ENCODE measurements at regions not wholly inside any gene's neighbourhood (a gene's known extent, or its start where the extent isn't known, plus 50 kb on each side); places are given as distances from the start of the nearest gene placed in this dataset.

DNA sequence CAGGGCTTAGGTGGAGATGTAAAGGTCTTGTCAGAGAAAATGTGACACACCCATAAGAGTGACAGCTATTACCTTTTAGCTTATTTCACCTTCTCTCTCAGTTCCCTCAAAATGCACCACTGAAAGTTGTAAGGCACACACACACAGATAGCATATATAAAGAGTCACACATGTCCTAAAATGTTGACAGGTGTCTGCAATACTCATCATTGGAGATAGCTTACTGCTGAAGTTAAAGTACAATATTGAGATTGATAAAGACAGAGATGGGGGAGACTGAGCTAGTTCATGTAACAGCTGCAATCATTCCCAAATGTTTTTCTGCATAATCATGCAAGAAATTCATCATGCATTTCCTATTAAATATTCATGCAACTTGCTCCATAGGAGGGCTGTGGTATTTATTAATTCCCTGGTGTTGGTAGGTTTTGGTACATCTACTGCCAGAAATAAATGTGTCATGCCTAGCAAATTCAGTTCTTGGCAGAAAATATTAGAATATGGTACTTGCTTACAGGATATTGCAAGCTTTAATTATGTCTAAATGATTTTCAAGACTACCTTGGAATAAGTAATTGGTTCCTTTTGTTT is 118.8 kb upstream of the RBMS1 start:
- Histone ChIP-seq H3K36me3 (ENCODE audit: control insufficient read depth, insufficient read depth, low read length) (no peaks in the 10 kb centered on the region), H3K4me3 (ENCODE audit: low read depth, low read length) (no peak overlapping the region), H3K27me3 (ENCODE audit: control insufficient read depth, insufficient read depth, low read length) (no peaks in the 10 kb centered on the region)
- TF ChIP-seq, protein P1, sequence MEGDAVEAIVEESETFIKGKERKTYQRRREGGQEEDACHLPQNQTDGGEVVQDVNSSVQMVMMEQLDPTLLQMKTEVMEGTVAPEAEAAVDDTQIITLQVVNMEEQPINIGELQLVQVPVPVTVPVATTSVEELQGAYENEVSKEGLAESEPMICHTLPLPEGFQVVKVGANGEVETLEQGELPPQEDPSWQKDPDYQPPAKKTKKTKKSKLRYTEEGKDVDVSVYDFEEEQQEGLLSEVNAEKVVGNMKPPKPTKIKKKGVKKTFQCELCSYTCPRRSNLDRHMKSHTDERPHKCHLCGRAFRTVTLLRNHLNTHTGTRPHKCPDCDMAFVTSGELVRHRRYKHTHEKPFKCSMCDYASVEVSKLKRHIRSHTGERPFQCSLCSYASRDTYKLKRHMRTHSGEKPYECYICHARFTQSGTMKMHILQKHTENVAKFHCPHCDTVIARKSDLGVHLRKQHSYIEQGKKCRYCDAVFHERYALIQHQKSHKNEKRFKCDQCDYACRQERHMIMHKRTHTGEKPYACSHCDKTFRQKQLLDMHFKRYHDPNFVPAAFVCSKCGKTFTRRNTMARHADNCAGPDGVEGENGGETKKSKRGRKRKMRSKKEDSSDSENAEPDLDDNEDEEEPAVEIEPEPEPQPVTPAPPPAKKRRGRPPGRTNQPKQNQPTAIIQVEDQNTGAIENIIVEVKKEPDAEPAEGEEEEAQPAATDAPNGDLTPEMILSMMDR (IDR thresholded peaks at IDR 0.05; ENCODE audit: insufficient read depth, low read length, severe bottlenecking) = no peak
- no peak for DNase-seq (ENCODE audit: low read depth)
- no peak for FAIRE-seq

DNA sequence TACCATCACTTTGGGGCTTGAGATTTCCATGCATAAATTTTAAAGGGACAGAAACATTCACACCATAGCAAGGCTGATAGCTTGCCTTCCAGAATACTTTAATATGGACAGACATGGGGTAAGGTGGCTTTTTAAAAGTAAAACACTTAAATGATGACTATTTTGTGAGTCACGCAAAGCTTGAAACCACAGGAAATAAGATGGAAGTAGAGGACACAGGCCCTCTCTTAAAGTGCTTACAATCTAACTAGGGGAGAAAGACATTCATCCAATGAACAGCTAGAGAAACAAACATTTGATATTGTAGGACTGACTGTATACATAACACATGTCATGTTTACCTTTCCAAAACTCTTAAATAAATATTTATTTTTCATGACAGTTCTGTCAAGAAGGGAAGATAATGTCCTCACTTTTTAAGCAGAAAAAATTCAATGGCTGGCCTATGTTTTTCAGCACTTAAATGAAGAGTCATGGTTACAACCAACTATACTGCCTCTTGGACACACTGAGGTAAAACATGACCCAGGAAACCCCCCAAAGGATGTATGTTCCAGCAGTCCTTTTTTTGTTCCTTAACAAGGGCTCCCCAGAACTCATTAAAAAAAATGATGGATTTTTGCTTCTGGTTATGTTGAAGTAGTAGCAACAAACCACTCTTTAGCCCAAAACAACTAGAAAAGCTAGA is 120.0 kb upstream of the RBMS1 start:
- no peaks in the 10 kb centered on the region for H3K36me3 ChIP-seq (ENCODE audit: control insufficient read depth, insufficient read depth, low read length)
- FAIRE-seq = no peak

DNA sequence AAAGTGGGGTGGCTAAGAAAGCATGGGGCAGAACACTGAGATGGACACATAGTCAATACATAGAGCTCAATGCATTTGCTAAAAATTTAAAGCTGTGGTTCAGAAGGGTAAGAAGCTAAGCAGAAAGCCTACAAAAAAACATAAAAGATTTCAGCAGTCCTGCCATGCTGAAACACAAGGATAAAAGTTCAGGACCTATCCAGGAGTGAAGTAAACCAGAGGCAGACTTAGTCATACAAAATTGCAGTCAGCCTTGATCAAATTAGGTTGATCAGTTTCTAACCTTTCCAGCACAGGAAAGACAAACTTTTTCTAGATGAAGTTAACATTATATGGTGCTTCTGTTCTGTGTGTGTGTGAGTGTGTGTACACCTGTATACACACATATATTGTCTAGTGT is 120.8 kb upstream of the RBMS1 start:
- TF ChIP-seq, protein P1 (IDR thresholded peaks at IDR 0.05; ENCODE audit: insufficient read depth, low read length, severe bottlenecking) = no peak
- no peaks in the 10 kb centered on the region for H3K27me3 ChIP-seq (ENCODE audit: control insufficient read depth, insufficient read depth, low read length)
- no peak for FAIRE-seq

More for the DNA sequence above, 120.0 kb upstream of the RBMS1 start:
- no peak overlapping the region for H3K4me3 ChIP-seq (ENCODE audit: low read depth, low read length)
- no peaks in the 10 kb centered on the region for H3K27me3 ChIP-seq (ENCODE audit: control insufficient read depth, insufficient read depth, low read length)
- DNase-seq (ENCODE audit: low read depth) = peak; percentile 91
- TF ChIP-seq, protein P1 (IDR thresholded peaks at IDR 0.05; ENCODE audit: insufficient read depth, low read length, severe bottlenecking) = no peak

DNA sequence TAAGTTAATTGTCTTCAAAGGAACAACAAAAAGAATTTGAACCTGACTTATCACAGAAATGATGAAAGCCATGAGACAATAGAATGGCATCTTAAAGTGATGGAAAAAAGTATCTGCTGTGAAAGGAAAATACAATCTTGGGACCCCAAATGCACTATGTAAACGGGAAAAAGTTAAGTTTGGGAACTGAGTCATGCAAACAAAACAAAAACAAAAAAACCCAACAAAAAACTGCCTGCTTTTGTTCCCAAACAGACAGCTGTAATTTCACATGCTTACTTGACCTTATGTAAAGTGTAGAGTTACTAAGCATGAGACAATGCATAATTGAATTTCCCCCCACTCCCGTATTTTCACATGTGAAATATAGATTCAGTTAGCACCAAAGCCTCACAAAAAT is 122.1 kb upstream of the RBMS1 start:
- TF ChIP-seq, protein P1 (IDR thresholded peaks at IDR 0.05; ENCODE audit: insufficient read depth, low read length, severe bottlenecking) = no peak
- no peaks in the 10 kb centered on the region for H3K36me3 ChIP-seq (ENCODE audit: control insufficient read depth, insufficient read depth, low read length)
- no peak for FAIRE-seq
- DNase-seq (ENCODE audit: low read depth) = no peak
- no peaks in the 10 kb centered on the region for H3K27me3 ChIP-seq (ENCODE audit: control insufficient read depth, insufficient read depth, low read length)
- H3K4me3 ChIP-seq (ENCODE audit: low read depth, low read length) = no peak overlapping the region

More for the DNA sequence above, 120.8 kb upstream of the RBMS1 start:
- DNase-seq (ENCODE audit: low read depth) = no peak
- no peak overlapping the region for H3K4me3 ChIP-seq (ENCODE audit: low read depth, low read length)
- no peaks in the 10 kb centered on the region for H3K36me3 ChIP-seq (ENCODE audit: control insufficient read depth, insufficient read depth, low read length)

DNA sequence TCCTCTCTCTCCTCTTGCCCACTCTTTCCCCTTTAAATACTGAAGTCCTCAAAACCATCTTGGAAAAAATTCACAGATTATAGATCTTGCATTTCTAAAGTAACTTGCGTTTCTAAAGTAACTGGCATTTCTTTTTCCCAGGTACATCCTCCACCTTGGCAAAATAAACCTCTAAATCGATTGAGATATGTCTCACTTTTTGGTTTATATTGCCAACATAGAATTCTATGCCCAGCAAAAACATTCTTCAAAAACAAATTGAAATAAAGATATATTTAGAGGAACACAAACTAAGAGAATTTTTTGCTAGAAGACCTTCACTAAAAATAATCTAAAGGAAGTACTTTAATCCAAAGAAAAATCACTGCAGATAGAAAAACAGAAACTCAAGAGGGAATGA is 122.5 kb upstream of the RBMS1 start:
- Histone ChIP-seq H3K36me3 (ENCODE audit: control insufficient read depth, insufficient read depth, low read length) (no peaks in the 10 kb centered on the region), H3K27me3 (ENCODE audit: control insufficient read depth, insufficient read depth, low read length) (no peaks in the 10 kb centered on the region), H3K4me3 (ENCODE audit: low read depth, low read length) (no peak overlapping the region)
- FAIRE-seq (no peak), DNase-seq (ENCODE audit: low read depth) (no peak)
- TF ChIP-seq, protein P1 (IDR thresholded peaks at IDR 0.05; ENCODE audit: insufficient read depth, low read length, severe bottlenecking) = no peak

Measured in bronchial epithelial cell (primary cell).